ENCODE measurements at regions not wholly inside any gene's neighbourhood (a gene's known extent, or its start where the extent isn't known, plus 50 kb on each side); places are given as distances from the start of the nearest gene placed in this dataset.

DNA sequence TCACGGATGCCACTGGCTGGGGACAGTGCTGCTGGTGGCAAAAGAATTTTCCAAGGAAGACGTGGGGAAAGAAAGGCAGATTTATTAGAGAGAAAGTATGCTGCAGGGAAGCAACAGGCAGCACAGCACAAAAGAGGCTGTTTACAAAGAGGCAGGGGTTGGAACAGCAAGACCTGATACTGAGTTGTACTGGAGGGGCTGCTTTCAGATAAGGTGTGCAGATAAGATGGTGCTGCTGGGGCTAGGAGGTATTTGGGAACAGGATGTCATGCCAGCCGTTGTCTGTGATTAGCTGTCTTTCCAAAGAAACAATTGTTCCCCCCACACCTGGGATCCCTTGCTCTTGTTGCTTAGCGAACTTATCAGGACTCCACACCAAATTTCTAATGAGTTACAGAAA, 2023.3 kb upstream of the PCDH20 start:
- TF ChIP-seq YY1 (IDR thresholded peaks at IDR 0.05; ENCODE audit: insufficient read depth, insufficient read length), result no peak
- TF ChIP-seq ZNF274 (IDR thresholded peaks at IDR 0.05; ENCODE audit: low read depth, low read length), result no peak
- no peak for TF ChIP-seq SUZ12 (IDR thresholded peaks at IDR 0.05; ENCODE audit: extremely low read depth, insufficient read depth, insufficient read length)
